HL-60/S4 (cell line): ENCODE measurements at regions not wholly inside any gene's neighbourhood (a gene's known extent, or its start where the extent isn't known, plus 50 kb on each side); places are given as distances from the start of the nearest gene placed in this dataset.
"Not testable (repeated sequence)": the region's sequence is repeated elsewhere in the genome, so short reads cannot be mapped to it uniquely, and the experiment has no call there.

Source experiments
- in situ Hi-C: fragments of 300-500 bp; cut with MboI; formaldehyde crosslinking; loops from 2 replicates; pipeline ENCODE4 v1.14.3; 2022; ENCODE audit warnings: low sequenced_read_pairs

- in situ Hi-C loops, result no loop called here
Measured at GRCh38 chr18:40347261-40347660, 1607.8 kb upstream of the PIK3C3 start.

- in situ Hi-C loops, result no loop called here
Measured at GRCh38 chr18:40346146-40346545, 1608.9 kb upstream of the PIK3C3 start.

- in situ Hi-C loops, result no loop called here
Measured at GRCh38 chr18:40341701-40342100, 1613.3 kb upstream of the PIK3C3 start.

- in situ Hi-C loops, result no loop called here
Measured at GRCh38 chr18:40338284-40338683, 1616.8 kb upstream of the PIK3C3 start.

- in situ Hi-C loops, result no loop called here
Measured at GRCh38 chr18:40326985-40327384, 1628.0 kb upstream of the PIK3C3 start.

GRCh38 chr18:40325988-40326387 lies 1629.0 kb upstream of the PIK3C3 start:
- in situ Hi-C loops, result no loop called here

- in situ Hi-C loops, result no loop called here
Measured at GRCh38 chr18:40314199-40314598, 1640.8 kb upstream of the PIK3C3 start.

- in situ Hi-C loops, result no loop called here
Measured at GRCh38 chr18:40313030-40313642, 1641.9 kb upstream of the PIK3C3 start.

GRCh38 chr18:40307627-40308026 lies 1647.4 kb upstream of the PIK3C3 start:
- in situ Hi-C loops, result no loop called here

- in situ Hi-C loops, result no loop called here
Measured at GRCh38 chr18:40296717-40297413, 1658.2 kb upstream of the PIK3C3 start.

GRCh38 chr18:40292985-40293710 lies 1661.9 kb upstream of the PIK3C3 start:
- in situ Hi-C loops, result no loop called here

- in situ Hi-C loops, result no loop called here
Measured at GRCh38 chr18:40283560-40283959, 1671.5 kb upstream of the PIK3C3 start.

- in situ Hi-C loops, result not testable (repeated sequence)
Measured at GRCh38 chr18:40281356-40281755, 1673.7 kb upstream of the PIK3C3 start.

GRCh38 chr18:40274618-40275196 lies 1680.3 kb upstream of the PIK3C3 start:
- in situ Hi-C loops, result no loop called here

- in situ Hi-C loops, result no loop called here
Measured at GRCh38 chr18:40272630-40273231, 1682.3 kb upstream of the PIK3C3 start.

GRCh38 chr18:40259115-40259835 lies 1695.8 kb upstream of the PIK3C3 start:
- in situ Hi-C loops, result no loop called here

- in situ Hi-C loops, result no loop called here
Measured at GRCh38 chr18:40258311-40258710, 1696.7 kb upstream of the PIK3C3 start.

- in situ Hi-C loops, result no loop called here
Measured at GRCh38 chr18:40250236-40250635, 1704.8 kb upstream of the PIK3C3 start.

GRCh38 chr18:40249390-40250080 lies 1705.5 kb upstream of the PIK3C3 start:
- in situ Hi-C loops, result no loop called here

- in situ Hi-C loops, result not testable (repeated sequence)
Measured at GRCh38 chr18:40245612-40246011, 1709.4 kb upstream of the PIK3C3 start.
